ENCODE measurements at regions not wholly inside any gene's neighbourhood (a gene's known extent, or its start where the extent isn't known, plus 50 kb on each side); places are given as distances from the start of the nearest gene placed in this dataset.

DNA sequence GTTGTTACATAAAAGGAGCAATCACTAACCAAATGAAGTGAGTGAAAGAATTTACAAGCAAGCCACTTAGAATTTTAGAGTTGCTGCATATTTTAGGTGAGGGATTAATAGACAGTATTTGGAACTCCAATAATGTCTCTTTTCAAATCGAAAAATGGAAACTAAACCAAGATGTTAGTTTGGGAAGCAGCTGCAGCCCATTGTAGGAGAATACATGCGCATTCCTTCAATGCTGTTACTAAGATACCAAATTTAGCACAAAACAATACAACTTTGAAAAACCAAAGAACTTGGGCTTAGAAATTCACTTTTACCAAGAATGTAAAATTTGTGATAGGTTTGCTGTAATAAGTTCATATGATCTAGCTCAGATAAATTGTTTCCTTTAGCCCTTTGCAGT, 411.8 kb upstream of the CDH6 start (continued):
- TF ChIP-seq, protein P1, sequence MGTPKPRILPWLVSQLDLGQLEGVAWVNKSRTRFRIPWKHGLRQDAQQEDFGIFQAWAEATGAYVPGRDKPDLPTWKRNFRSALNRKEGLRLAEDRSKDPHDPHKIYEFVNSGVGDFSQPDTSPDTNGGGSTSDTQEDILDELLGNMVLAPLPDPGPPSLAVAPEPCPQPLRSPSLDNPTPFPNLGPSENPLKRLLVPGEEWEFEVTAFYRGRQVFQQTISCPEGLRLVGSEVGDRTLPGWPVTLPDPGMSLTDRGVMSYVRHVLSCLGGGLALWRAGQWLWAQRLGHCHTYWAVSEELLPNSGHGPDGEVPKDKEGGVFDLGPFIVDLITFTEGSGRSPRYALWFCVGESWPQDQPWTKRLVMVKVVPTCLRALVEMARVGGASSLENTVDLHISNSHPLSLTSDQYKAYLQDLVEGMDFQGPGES (IDR thresholded peaks at IDR 0.05; ENCODE audit: low read depth, low read length): no peak
- no peak for TF ChIP-seq JUND (IDR thresholded peaks at IDR 0.05)
- no peak for TF ChIP-seq MXI1 (IDR thresholded peaks at IDR 0.05; ENCODE audit: low read depth, low read length)
- TF ChIP-seq USF2 (IDR thresholded peaks at IDR 0.05; ENCODE audit: borderline replicate concordance, low read depth, low read length): no peak

DNA sequence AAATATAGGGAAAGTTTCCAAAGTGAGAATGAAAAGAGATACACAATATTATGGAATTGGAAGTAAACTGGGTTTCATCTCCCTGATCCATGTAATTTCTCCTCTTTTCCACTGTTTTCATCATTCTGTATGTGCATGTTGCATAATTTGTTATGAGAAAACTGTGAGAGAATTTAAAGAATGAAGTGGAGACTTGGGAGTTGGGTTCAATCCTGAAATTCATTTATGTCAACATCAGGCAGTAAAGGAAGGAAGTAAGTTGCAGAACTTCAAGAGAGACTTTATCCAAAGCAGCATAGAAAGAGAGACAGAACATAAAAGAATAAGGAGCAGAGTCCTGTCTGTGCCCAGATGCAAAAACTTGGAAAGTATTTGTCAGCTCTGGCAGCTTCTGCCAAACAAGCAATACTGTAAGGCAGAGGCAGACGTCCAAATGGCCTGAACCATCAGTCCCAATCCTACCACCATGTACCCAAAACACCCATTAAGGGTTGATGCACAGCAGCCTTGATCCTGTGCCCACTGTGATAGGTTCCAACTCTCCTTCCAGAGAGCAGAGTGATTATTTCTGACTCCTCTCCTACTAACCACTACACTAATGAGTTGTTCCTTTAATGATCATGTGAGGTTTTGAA, 425.3 kb upstream of the CDH6 start:
- H3K9me3 ChIP-seq: no peaks in the 10 kb centered on the region
- H3K9me2 ChIP-seq: no peaks in the 10 kb centered on the region
- no peaks in the 10 kb centered on the region for H3K27me3 ChIP-seq (ENCODE audit: insufficient read depth)
- WGBS (ENCODE audit: low lambda C conversion rate): 6% methylated on average over 1 of the region's 1 CpG
- H4K20me1 ChIP-seq (ENCODE audit: insufficient read depth): no peaks in the 10 kb centered on the region
- H3K4me2 ChIP-seq: no peak overlapping the region
- H3K36me3 ChIP-seq (replicated peaks in 1 of 2; ENCODE audit: control insufficient read depth in 1 of 2, insufficient read depth in 2 of 2, low read length in 1 of 2): no peaks in the 10 kb centered on the region
- TF ChIP-seq GATA2 (CRISPR knock-in tag; IDR thresholded peaks at IDR 0.05) (no peak), POLR2AphosphoS5 (IDR thresholded peaks at IDR 0.05; ENCODE audit: low read depth, low read length) (no peak), ZBTB33 (IDR thresholded peaks at IDR 0.05; ENCODE audit: borderline replicate concordance, low read depth) (no peak), RAD21 (IDR thresholded peaks at IDR 0.05; ENCODE audit: low read length) (no peak), TAF1 (IDR thresholded peaks at IDR 0.05; ENCODE audit: borderline replicate concordance, low read depth, low read length) (no peak), RFX5 (IDR thresholded peaks at IDR 0.05; ENCODE audit: low read length) (no peak), MAX (IDR thresholded peaks at IDR 0.05; ENCODE audit: low read depth) (no peak), ELF1 (IDR thresholded peaks at IDR 0.05) (no peak), MEF2A (IDR thresholded peaks at IDR 0.05; ENCODE audit: borderline replicate concordance, low read depth) (no peak), TEAD4 (IDR thresholded peaks at IDR 0.05; ENCODE audit: borderline replicate concordance, insufficient read depth) (no peak), EP300 (IDR thresholded peaks at IDR 0.05; ENCODE audit: borderline replicate concordance in 1 of 2, low read depth in 1 of 2, low read length in 1 of 2) (no peak), CHD2 (IDR thresholded peaks at IDR 0.05; ENCODE audit: low read length, partially characterized antibody) (no peak), USF2 (IDR thresholded peaks at IDR 0.05; ENCODE audit: borderline replicate concordance, low read depth, low read length) (no peak)
- ChIA-PET POLR2A (no interaction called here), CTCF (no interaction called here)
- no peaks in the 10 kb centered on the region for H3K4me1 ChIP-seq (ENCODE audit: control insufficient read depth in 1 of 2, insufficient read depth in 2 of 2, low read depth in 1 of 2, low read length in 1 of 2)
- H2AFZ ChIP-seq (ENCODE audit: low read depth): no peak overlapping the region
- H3K4me3 ChIP-seq (ENCODE audit: low read depth in 2 of 2, low read length in 1 of 2): no peak overlapping the region
- no peaks in the 10 kb centered on the region for H3K79me2 ChIP-seq (ENCODE audit: insufficient read depth)
- DNase-seq: no peak
- no peak overlapping the region for H3K27ac ChIP-seq (ENCODE audit: low read depth in 2 of 2, low read length in 1 of 2)
- H3F3A ChIP-seq (replicated peaks; ENCODE audit: insufficient read depth): no peaks in the 10 kb centered on the region
- H3K9ac ChIP-seq: no peak overlapping the region

All from SK-N-SH (cell line).